ENCODE measurements at regions not wholly inside any gene's neighbourhood (a gene's known extent, or its start where the extent isn't known, plus 50 kb on each side); places are given as distances from the start of the nearest gene placed in this dataset.

DNA sequence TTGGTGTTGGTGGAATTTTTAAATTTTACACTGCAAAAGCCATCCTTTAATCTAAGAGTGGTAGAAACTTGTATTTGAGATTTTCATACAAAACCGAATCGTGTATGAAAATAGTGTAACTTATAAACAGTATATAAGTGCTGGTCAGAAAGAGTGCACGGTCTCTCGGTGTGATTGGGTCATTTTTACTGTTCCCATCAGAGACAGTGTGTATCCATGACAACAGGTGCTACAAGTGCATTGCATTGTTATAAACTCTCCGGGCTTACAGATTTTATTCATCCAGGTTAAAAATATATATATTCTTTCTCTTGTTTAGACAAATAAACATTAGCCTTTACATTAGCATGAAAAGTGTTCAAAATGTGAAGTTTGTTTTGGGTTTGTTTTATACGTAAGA, 721.9 kb downstream of the METTL4 start:
- TF ChIP-seq EZH2 (IDR thresholded peaks at IDR 0.05; ENCODE audit: insufficient read depth, poor library complexity, severe bottlenecking) (no peak), EZH2phosphoT487 (IDR thresholded peaks at IDR 0.05; ENCODE audit: insufficient read depth, low read depth) (no peak)
